ENCODE measurements at regions not wholly inside any gene's neighbourhood (a gene's known extent, or its start where the extent isn't known, plus 50 kb on each side); places are given as distances from the start of the nearest gene placed in this dataset.

DNA sequence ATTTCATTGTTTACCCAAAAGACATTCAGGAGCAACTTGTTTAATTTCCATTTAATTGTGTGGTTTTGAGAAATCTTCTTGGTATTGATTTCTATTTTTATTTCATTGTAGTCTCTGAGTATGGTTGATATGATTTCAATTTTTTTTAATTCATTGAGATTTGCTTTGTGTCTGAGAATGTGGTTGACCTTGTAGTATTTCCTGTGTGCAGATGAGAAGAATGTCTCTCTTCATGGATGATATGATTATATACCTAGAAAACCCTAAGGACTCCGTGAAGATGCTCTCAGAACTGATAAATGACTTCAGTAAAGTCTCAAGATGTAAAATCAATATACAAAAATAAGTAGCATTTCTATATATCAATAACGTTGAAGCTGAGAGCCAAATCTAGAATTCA, 202.4 kb upstream of the CDH9 start:
- H3K27me3 ChIP-seq (ENCODE audit: control insufficient read depth in 2 of 2, insufficient read depth in 2 of 2, low read length in 2 of 2): no peaks in the 10 kb centered on the region
- no peak for DNase-seq (ENCODE audit: low read depth, low spot score)
- H4K20me1 ChIP-seq (replicated peaks; ENCODE audit: control insufficient read depth, extremely low read depth, insufficient read depth, low read length): no peaks in the 10 kb centered on the region
- H2AFZ ChIP-seq (ENCODE audit: low read depth, low read length): no peak overlapping the region
- POLR2A ChIA-PET: no interaction called here
- H3K9ac ChIP-seq (replicated peaks; ENCODE audit: extremely low read depth, insufficient read depth, low read length): no peak overlapping the region
- BruUV-seq (replicated peaks): no TSS peak
- H3K36me3 ChIP-seq (ENCODE audit: control insufficient read depth in 2 of 2, extremely low read depth in 1 of 2, insufficient read depth in 2 of 2, low read length in 2 of 2): no peaks in the 10 kb centered on the region
- TF ChIP-seq POLR2AphosphoS5 (IDR thresholded peaks at IDR 0.05; ENCODE audit: insufficient read depth, low read depth, low read length) (no peak), FOS (IDR thresholded peaks at IDR 0.05; ENCODE audit: borderline replicate concordance, insufficient read depth, low read length) (no peak), EZH2 (IDR thresholded peaks at IDR 0.05; ENCODE audit: borderline replicate concordance, low read depth, low read length, severe bottlenecking) (no peak), GATA2 (IDR thresholded peaks at IDR 0.05; ENCODE audit: insufficient read depth, insufficient read length, low read depth, low read length) (no peak), MAX (IDR thresholded peaks at IDR 0.05; ENCODE audit: insufficient read depth, insufficient read length) (no peak), POLR2A (IDR thresholded peaks at IDR 0.05; ENCODE audit: low read depth, low read length) (no peak), JUN (IDR thresholded peaks at IDR 0.05; ENCODE audit: borderline replicate concordance, insufficient read depth, insufficient read length, low read depth) (no peak), MYC (IDR thresholded peaks at IDR 0.05; ENCODE audit: low read depth, low read length) (no peak), CTCF (IDR thresholded peaks at IDR 0.05; ENCODE audit: extremely low read depth in 1 of 2, insufficient read depth in 1 of 2, low read depth in 1 of 2, low read length in 2 of 2) (no peak)
- no peaks in the 10 kb centered on the region for H3K9me3 ChIP-seq (replicated peaks; ENCODE audit: control insufficient read depth, insufficient read depth, low read length)
- no peaks in the 10 kb centered on the region for H3K9me1 ChIP-seq (replicated peaks; ENCODE audit: control insufficient read depth, extremely low read depth, insufficient read depth, low read length)
- FAIRE-seq: no peak
- H3K4me3 ChIP-seq (replicated peaks in 1 of 3; ENCODE audit: insufficient read depth in 1 of 3, low read depth in 1 of 3, low read length in 3 of 3): no peak overlapping the region
- dilution Hi-C loops (cut with MboI; ENCODE audit: extremely low pct_ligation_motif_present, low sequenced_read_pairs): no loop called here
- intact Hi-C loops (cut with micrococcal nuclease): no loop called here
- no peaks in the 10 kb centered on the region for H3K79me2 ChIP-seq (ENCODE audit: control insufficient read depth, insufficient read depth, low read length)
- H3K27ac ChIP-seq (ENCODE audit: insufficient read depth, low read depth, low read length): no peak overlapping the region
- no peak overlapping the region for H3K4me2 ChIP-seq (ENCODE audit: insufficient read depth, low read length)
- CTCF ChIA-PET: no interaction called here
- H3K4me1 ChIP-seq (ENCODE audit: control insufficient read depth, extremely low read depth, insufficient read depth, low read length): no peaks in the 10 kb centered on the region

All from endothelial cell of umbilical vein (primary cell).